ENCODE measurements at regions not wholly inside any gene's neighbourhood (a gene's known extent, or its start where the extent isn't known, plus 50 kb on each side); places are given as distances from the start of the nearest gene placed in this dataset.

DNA sequence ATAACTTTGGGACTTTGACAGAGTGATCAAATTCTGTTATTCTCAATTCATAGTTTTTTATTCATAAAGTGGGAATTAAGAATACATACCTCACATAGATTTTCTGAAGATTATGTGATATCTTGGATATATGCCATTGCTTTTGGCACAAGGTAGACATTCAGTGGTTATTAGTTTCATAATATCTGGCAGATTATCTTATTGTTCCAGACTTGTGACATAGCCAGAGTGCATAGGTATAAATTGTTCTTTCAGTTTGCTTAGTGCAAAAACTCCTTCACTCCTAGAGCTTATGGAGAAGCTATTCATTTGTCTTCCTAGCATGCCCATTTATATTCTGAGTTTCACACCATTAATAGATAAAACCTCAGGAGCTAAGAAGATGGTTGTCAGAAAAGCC, 222.0 kb downstream of the KCNE4 start:
- TF ChIP-seq, protein P1, sequence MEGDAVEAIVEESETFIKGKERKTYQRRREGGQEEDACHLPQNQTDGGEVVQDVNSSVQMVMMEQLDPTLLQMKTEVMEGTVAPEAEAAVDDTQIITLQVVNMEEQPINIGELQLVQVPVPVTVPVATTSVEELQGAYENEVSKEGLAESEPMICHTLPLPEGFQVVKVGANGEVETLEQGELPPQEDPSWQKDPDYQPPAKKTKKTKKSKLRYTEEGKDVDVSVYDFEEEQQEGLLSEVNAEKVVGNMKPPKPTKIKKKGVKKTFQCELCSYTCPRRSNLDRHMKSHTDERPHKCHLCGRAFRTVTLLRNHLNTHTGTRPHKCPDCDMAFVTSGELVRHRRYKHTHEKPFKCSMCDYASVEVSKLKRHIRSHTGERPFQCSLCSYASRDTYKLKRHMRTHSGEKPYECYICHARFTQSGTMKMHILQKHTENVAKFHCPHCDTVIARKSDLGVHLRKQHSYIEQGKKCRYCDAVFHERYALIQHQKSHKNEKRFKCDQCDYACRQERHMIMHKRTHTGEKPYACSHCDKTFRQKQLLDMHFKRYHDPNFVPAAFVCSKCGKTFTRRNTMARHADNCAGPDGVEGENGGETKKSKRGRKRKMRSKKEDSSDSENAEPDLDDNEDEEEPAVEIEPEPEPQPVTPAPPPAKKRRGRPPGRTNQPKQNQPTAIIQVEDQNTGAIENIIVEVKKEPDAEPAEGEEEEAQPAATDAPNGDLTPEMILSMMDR (optimal IDR thresholded peaks at IDR 0.05 in 1 of 3, IDR thresholded peaks at IDR 0.05 in 1 of 3, conservative IDR thresholded peaks at IDR 0.05 in 1 of 3; ENCODE audit: extremely low read depth in 1 of 3, insufficient read depth in 2 of 3, low read length in 3 of 3): no peak
- TF ChIP-seq EZH2 (IDR thresholded peaks at IDR 0.05; ENCODE audit: low read length): no peak

Data from keratinocyte (primary cell).